K562 (cell line): ENCODE measurements at regions not wholly inside any gene's neighbourhood (a gene's known extent, or its start where the extent isn't known, plus 50 kb on each side); places are given as distances from the start of the nearest gene placed in this dataset.

Experiments
- ATAC-seq: fragments of 200-7000 bp; cut with Tn5 transposase; 3 replicates; pipeline ENCODE4 v1.9.1; 2020; ENCODE audit warnings: moderate library complexity
- BruUV-seq: library from RNA; stranded (reverse); fragments of 400-500 nt; replicated peaks from 2 replicates; lab custom pipeline; 2021; lab: Mats Ljungman, UMichigan
- CTCF ChIA-PET: fragments of 300-600 bp; formaldehyde crosslinking; extraction: SDS; loops from one replicate; lab custom pipeline; 2021; ENCODE audit warnings: low intra/inter-chr PET ratio; lab: Yijun Ruan, JAX
- POLR2A ChIA-PET: fragments of 300-600, 350-650 bp; sonication (Branson Sonifier 250); formaldehyde crosslinking; extraction: SDS; loops from one replicate; lab custom pipeline; 2021; ENCODE audit warnings: antibody characterized with exemption, inconsistent platforms; lab: Yijun Ruan, JAX
- DNase-seq, 4 experiments: peaks; one replicate each; pipeline versions ENCODE4 v3.0.0 to v3.0.0-alpha.2; 2011 to 2018; ENCODE audit warnings: low spot score in 3 of 4, mixed read lengths in 3 of 4; ENCODE audit errors: extremely low read depth in 1 of 4
- FAIRE-seq: peaks from 2 replicates; lab custom pipeline; 2011; peaks lifted over from hg19 to GRCh38; lab: Jason Lieb, UNC
- H2AFZ ChIP-seq: 2 replicates; pipeline ENCODE4 v1.6.0; 2011; ENCODE audit warnings: low read depth, low read length, control low read depth, inconsistent platforms
- H3K27ac ChIP-seq: fragments of 200-600 bp; 3 replicates; pipeline ENCODE4 v1.8.0; 2011; ENCODE audit warnings: low read depth, mild to moderate bottlenecking, control low read depth, inconsistent platforms, low read length, moderate library complexity, mixed read lengths; ENCODE audit errors: extremely low read depth
- H3K27me3 ChIP-seq, 2 experiments: fragments of 300-600 bp in 1 of 2; 2 replicates in 1 of 2; 3 replicates in 1 of 2; pipeline versions ENCODE4 v1.6.0 to v1.8.0; 2011; ENCODE audit warnings: inconsistent platforms in 2 of 2, low read length in 2 of 2, mild to moderate bottlenecking in 1 of 2, mixed read lengths in 1 of 2, moderate library complexity in 1 of 2; ENCODE audit not compliant: control insufficient read depth in 2 of 2, insufficient read depth in 2 of 2
- H3K36me3 ChIP-seq: fragments of 300-600 bp; 3 replicates; pipeline ENCODE4 v1.8.0; 2011; ENCODE audit warnings: mild to moderate bottlenecking, low read length, inconsistent platforms; ENCODE audit not compliant: control insufficient read depth, insufficient read depth
- H3K4me1 ChIP-seq, 2 experiments: fragments of 200-600 bp in 1 of 2; replicated peaks in 1 of 2; 2 replicates in 1 of 2; 3 replicates in 1 of 2; pipeline versions ENCODE4 v1.5.1 to v1.8.0; 2011; ENCODE audit warnings: inconsistent platforms in 2 of 2, low read length in 2 of 2, mild to moderate bottlenecking in 1 of 2, mixed read lengths in 1 of 2, moderate library complexity in 1 of 2; ENCODE audit not compliant: control insufficient read depth in 2 of 2, insufficient read depth in 2 of 2
- H3K4me2 ChIP-seq: 2 replicates; pipeline ENCODE4 v1.6.1; 2011; ENCODE audit warnings: low read length, control low read depth, inconsistent platforms, mixed read lengths; ENCODE audit not compliant: insufficient read depth
- H3K4me3 ChIP-seq: fragments of 200-600 bp; sonication (generic), shearing (Covaris generic); 2 replicates; pipeline ENCODE4 v1.5.1; 2016; ENCODE audit warnings: control low read depth, inconsistent platforms
- H3K79me2 ChIP-seq: fragments of 200-600 bp; 3 replicates; pipeline ENCODE4 v1.8.0; 2011; ENCODE audit warnings: low read length, inconsistent platforms; ENCODE audit not compliant: control insufficient read depth, insufficient read depth
- H3K9ac ChIP-seq, 2 experiments: 2 replicates each; pipeline versions ENCODE4 v1.6.0 to v1.6.1; 2011; ENCODE audit warnings: low read depth in 2 of 2, low read length in 2 of 2, control low read depth in 1 of 2, inconsistent platforms in 1 of 2, mild to moderate bottlenecking in 1 of 2, mixed read lengths in 1 of 2; ENCODE audit not compliant: insufficient read depth in 1 of 2
- H3K9me1 ChIP-seq: one replicate; pipeline ENCODE4 v1.6.0; 2011; ENCODE audit warnings: inconsistent platforms, mild to moderate bottlenecking, low read length, moderate library complexity; ENCODE audit not compliant: control insufficient read depth, insufficient read depth
- H3K9me3 ChIP-seq: replicated peaks from 2 replicates; pipeline ENCODE4 v1.5.1; 2011; ENCODE audit warnings: low read depth, low read length, inconsistent platforms; ENCODE audit not compliant: control insufficient read depth, insufficient read depth
- H4K20me1 ChIP-seq: replicated peaks from 2 replicates; pipeline ENCODE4 v1.6.1; 2011; ENCODE audit warnings: low read length, inconsistent platforms, mixed read lengths; ENCODE audit not compliant: control insufficient read depth, insufficient read depth
- ARID2 ChIP-seq: fragments of 450-650 bp; IDR thresholded peaks from 2 replicates; pipeline ENCODE4 v1.6.1; 2017; ENCODE audit warnings: antibody characterized with exemption, mild to moderate bottlenecking
- HES1 ChIP-seq: fragments of 450-650 bp; IDR thresholded peaks from 2 replicates; pipeline ENCODE4 v1.6.1; 2016; ENCODE audit warnings: low read depth, mild to moderate bottlenecking, moderate library complexity
- MTA3 ChIP-seq: fragments of 450-650 bp; formaldehyde crosslinking; IDR thresholded peaks from 2 replicates; pipeline ENCODE4 v1.6.1; 2017; ENCODE audit warnings: mild to moderate bottlenecking, borderline replicate concordance
- SIX5 ChIP-seq, 2 experiments: IDR thresholded peaks; 2 replicates each; pipeline ENCODE4 v1.6.1; 2011; ENCODE audit warnings: low read length in 2 of 2, borderline replicate concordance in 1 of 2, low read depth in 1 of 2, mild to moderate bottlenecking in 1 of 2, moderate library complexity in 1 of 2; ENCODE audit not compliant: insufficient read depth in 1 of 2
- SREBF1 ChIP-seq: fragments of 150-350 bp; IDR thresholded peaks from 2 replicates; pipeline ENCODE4 v1.6.1; 2014; ENCODE audit warnings: antibody characterized with exemption, low read depth, low read length, borderline replicate concordance
- SREBF2 ChIP-seq: sonication (generic); formaldehyde crosslinking; IDR thresholded peaks from 2 replicates; pipeline ENCODE4 v1.4.0; 2020; ENCODE audit warnings: mild to moderate bottlenecking, missing genetic modification reagents
- SRSF3 ChIP-seq: fragments of 200-400 bp; formaldehyde crosslinking; IDR thresholded peaks from 2 replicates; pipeline ENCODE4 v1.6.1; 2016; ENCODE audit warnings: mild to moderate bottlenecking, low read length, moderate library complexity; ENCODE audit not compliant: insufficient read depth
- VEZF1 ChIP-seq: fragments of 200-800 bp; sonication (Bioruptor generic); IDR thresholded peaks from 2 replicates; pipeline ENCODE4 v1.6.1; 2017; ENCODE audit warnings: missing genetic modification characterization, missing compliant biosample characterization
- ZBTB7A ChIP-seq: IDR thresholded peaks from 2 replicates; pipeline ENCODE4 v1.6.1; 2011; ENCODE audit warnings: low read depth, mild to moderate bottlenecking, low read length, moderate library complexity, borderline replicate concordance; ENCODE audit not compliant: control insufficient read depth
- ZBTB8A ChIP-seq: fragments of 450-650 bp; IDR thresholded peaks from 2 replicates; pipeline ENCODE4 v1.6.1; 2018; ENCODE audit warnings: mild to moderate bottlenecking, moderate library complexity; ENCODE audit not compliant: partially characterized antibody
- ZNF212 ChIP-seq: fragments of 450-650 bp; formaldehyde crosslinking; IDR thresholded peaks from 2 replicates; pipeline ENCODE4 v1.4.0; 2020; ENCODE audit warnings: mild to moderate bottlenecking
- ZNF23 ChIP-seq: fragments of 250-450 bp; sonication (Bioruptor Pico); IDR thresholded peaks from 2 replicates; pipeline ENCODE4 v1.4.0; 2020; ENCODE audit warnings: mild to moderate bottlenecking
- WGBS: fragments of 100-300 bp; shearing (Covaris generic); methylation state at CpG from one replicate; pipeline ENCODE4 v1.1.6; 2016; ENCODE audit warnings: low coverage, mixed read lengths; ENCODE audit not compliant: insufficient coverage; ENCODE audit errors: missing lambda C conversion rate; 5-methylcytosine and 5-hydroxymethylcytosine counted together
- in situ Hi-C: fragments of 300-500 bp; cut with MboI; formaldehyde crosslinking; loops from 4 replicates; pipeline ENCODE4 v1.15.0; 2018; ENCODE audit warnings: inconsistent platforms, mixed read lengths
- intact Hi-C: fragments of 100-400 bp; cut with micrococcal nuclease; formaldehyde crosslinking; loops from 2 replicates; pipeline ENCODE4 v1.14.2; 2022

- ATAC-seq (no peak), FAIRE-seq (no peak), DNase-seq (no peak)
- H3K4me3 ChIP-seq: no peak overlapping the region
- no peaks in the 10 kb centered on the region for H4K20me1 ChIP-seq
- no peak overlapping the region for H3K4me2 ChIP-seq
- no peak overlapping the region for H2AFZ ChIP-seq
- no peaks in the 10 kb centered on the region for H3K4me1 ChIP-seq
- H3K9me3 ChIP-seq: no peaks in the 10 kb centered on the region
- H3K9me1 ChIP-seq: no peaks in the 10 kb centered on the region
- TF ChIP-seq VEZF1 (no peak), SRSF3 (no peak), ZBTB8A (no peak), ZBTB7A (no peak), SIX5 (IDR thresholded peaks at IDR 0.05; ENCODE audit: borderline replicate concordance in 1 of 2, insufficient read depth in 1 of 2, low read depth in 1 of 2, low read length in 2 of 2) (no peak), MTA3 (no peak), SREBF1 (no peak), ZNF212 (no peak), SREBF2 (CRISPR knock-in tag) (no peak), ARID2 (no peak), ZNF23 (CRISPR knock-in tag) (no peak), HES1 (no peak)
- ChIA-PET CTCF (no interaction called here), POLR2A (no interaction called here)
- in situ Hi-C loops (no loop called here), intact Hi-C loops (no loop called here)
- peaks cover 0 to 6% of the 10 kb centered on the region in 2 experiments; a peak in 2 of 5 replicates for H3K27me3 ChIP-seq
- no TSS peak for BruUV-seq
- no peaks in the 10 kb centered on the region for H3K79me2 ChIP-seq
- H3K36me3 ChIP-seq: no peaks in the 10 kb centered on the region
- H3K27ac ChIP-seq: no peak overlapping the region
- no peak overlapping the region for H3K9ac ChIP-seq
- 0% methylated on average over 4 of the region's 4 CpGs for WGBS
Observed at GRCh38 chr9:88034964-88035363, 60.6 kb upstream of the CDK20 start.
